ENCODE measurements at regions not wholly inside any gene's neighbourhood (a gene's known extent, or its start where the extent isn't known, plus 50 kb on each side); places are given as distances from the start of the nearest gene placed in this dataset.

DNA sequence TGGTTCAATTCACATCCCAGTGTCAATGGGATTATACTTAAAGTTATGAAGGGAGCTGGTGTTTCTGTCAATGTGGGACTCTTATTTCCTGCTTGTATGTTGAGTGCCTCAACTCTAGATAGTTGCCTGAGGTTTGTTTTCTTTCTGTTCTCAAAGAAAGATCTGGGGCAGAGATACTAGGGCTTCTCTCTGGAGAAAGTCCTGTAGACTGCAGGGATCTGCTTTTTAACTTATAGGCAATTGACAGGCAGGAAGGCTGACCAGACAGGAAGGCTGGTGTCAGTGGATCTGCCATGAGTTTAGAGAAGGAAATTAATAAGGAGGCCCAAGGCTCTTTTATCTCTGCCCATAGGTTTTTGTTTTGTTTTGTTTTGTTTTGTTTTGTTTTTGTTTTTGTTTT, 64.0 kb upstream of the PRKX start:
- no peaks in the 10 kb centered on the region for H3K4me1 Mint-ChIP-seq (ENCODE audit: unreplicated experiment)
- H3K27me3 Mint-ChIP-seq (ENCODE audit: unreplicated experiment) = peaks cover 38% of the 10 kb centered on the region
- TF ChIP-seq, protein P1, sequence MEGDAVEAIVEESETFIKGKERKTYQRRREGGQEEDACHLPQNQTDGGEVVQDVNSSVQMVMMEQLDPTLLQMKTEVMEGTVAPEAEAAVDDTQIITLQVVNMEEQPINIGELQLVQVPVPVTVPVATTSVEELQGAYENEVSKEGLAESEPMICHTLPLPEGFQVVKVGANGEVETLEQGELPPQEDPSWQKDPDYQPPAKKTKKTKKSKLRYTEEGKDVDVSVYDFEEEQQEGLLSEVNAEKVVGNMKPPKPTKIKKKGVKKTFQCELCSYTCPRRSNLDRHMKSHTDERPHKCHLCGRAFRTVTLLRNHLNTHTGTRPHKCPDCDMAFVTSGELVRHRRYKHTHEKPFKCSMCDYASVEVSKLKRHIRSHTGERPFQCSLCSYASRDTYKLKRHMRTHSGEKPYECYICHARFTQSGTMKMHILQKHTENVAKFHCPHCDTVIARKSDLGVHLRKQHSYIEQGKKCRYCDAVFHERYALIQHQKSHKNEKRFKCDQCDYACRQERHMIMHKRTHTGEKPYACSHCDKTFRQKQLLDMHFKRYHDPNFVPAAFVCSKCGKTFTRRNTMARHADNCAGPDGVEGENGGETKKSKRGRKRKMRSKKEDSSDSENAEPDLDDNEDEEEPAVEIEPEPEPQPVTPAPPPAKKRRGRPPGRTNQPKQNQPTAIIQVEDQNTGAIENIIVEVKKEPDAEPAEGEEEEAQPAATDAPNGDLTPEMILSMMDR (IDR thresholded peaks at IDR 0.05) = no peak
- no peaks in the 10 kb centered on the region for H3K36me3 Mint-ChIP-seq (ENCODE audit: unreplicated experiment)
- H3K4me3 Mint-ChIP-seq (ENCODE audit: unreplicated experiment) = no peak overlapping the region
- H3K27ac Mint-ChIP-seq (ENCODE audit: unreplicated experiment) = no peak overlapping the region
- H3K9me3 Mint-ChIP-seq (ENCODE audit: unreplicated experiment) = peaks cover 4% of the 10 kb centered on the region
- DNase-seq (ENCODE audit: extremely low spot score, unreplicated experiment) = no peak

DNA sequence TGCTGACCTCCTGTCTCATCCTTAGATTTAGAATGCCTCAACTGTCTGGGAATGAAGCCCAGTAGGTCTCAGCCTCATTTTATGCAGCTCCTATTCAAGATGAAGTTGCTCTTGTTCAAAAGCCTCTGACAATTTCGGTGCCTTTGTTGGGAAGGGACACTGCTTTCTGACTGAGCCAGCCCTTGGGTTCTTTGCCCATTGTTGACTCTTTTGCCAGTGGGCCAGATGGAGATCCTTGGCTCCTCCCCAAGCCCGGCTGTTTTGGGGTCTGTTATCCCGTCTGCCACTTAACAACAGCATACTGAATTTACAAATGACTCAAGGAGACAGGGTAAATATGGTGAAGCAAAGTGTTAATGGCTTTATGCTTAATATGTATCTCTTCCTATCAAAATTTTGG, 58.3 kb upstream of the PRKX start:
- Mint-ChIP-seq H3K4me3 (ENCODE audit: unreplicated experiment) (no peak overlapping the region), H3K4me1 (ENCODE audit: unreplicated experiment) (no peaks in the 10 kb centered on the region), H3K27ac (ENCODE audit: unreplicated experiment) (no peak overlapping the region), H3K27me3 (ENCODE audit: unreplicated experiment) (peaks cover 13% of the 10 kb centered on the region), H3K9me3 (ENCODE audit: unreplicated experiment) (peaks cover 4% of the 10 kb centered on the region), H3K36me3 (ENCODE audit: unreplicated experiment) (no peaks in the 10 kb centered on the region)
- TF ChIP-seq, protein P1 (IDR thresholded peaks at IDR 0.05) = no peak
- no peak for DNase-seq (ENCODE audit: extremely low spot score, unreplicated experiment)

DNA sequence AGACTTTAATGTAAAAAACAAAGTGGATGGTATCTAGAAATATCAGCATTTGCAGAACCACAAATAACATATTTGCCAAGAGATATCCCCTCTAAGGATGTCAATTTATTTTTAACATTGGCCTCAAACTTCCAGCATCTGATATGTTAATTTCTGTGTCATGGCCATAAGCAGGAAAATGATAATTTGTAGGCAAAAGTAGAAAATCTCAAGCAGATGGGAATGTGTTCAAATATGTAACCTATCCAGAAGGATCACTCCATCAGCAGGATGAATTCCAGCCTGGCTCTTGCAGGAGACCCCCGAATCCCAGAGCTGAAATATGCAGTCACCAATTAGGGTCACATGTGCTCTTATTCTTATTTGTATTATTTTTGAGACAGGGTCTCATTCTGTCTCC, 55.4 kb upstream of the PRKX start:
- no peak for DNase-seq (ENCODE audit: extremely low spot score, unreplicated experiment)
- no peaks in the 10 kb centered on the region for H3K9me3 Mint-ChIP-seq (ENCODE audit: unreplicated experiment)
- H3K36me3 Mint-ChIP-seq (ENCODE audit: unreplicated experiment) = no peaks in the 10 kb centered on the region
- H3K4me3 Mint-ChIP-seq (ENCODE audit: unreplicated experiment) = no peak overlapping the region
- TF ChIP-seq, protein P1 (IDR thresholded peaks at IDR 0.05) = no peak
- H3K4me1 Mint-ChIP-seq (ENCODE audit: unreplicated experiment) = no peaks in the 10 kb centered on the region
- peaks cover 21% of the 10 kb centered on the region for H3K27me3 Mint-ChIP-seq (ENCODE audit: unreplicated experiment)
- H3K27ac Mint-ChIP-seq (ENCODE audit: unreplicated experiment) = no peak overlapping the region
